ENCODE measurements at regions not wholly inside any gene's neighbourhood (a gene's known extent, or its start where the extent isn't known, plus 50 kb on each side); places are given as distances from the start of the nearest gene placed in this dataset.

DNA sequence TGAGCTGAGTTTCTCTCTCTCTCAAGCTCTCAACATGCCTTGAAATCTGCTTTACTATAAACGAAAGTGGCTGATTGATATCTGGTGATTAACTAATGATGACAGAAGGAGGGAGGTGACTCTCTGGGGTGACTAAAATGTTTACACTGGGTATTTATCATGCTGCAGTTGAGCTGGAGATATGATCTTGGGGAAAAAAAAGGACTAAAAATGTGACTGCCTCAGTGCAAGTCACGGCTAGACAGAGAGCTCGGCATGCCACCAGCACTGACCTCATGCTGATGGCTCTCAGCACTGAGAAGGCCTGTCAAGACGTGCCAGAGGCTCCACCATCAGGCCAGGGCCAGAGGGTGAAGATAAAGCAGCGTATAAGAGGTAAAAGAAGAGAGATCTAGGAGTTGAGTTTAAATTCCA is 103.1 kb upstream of the SPACA1 start:
- intact Hi-C loops (cut with micrococcal nuclease), result no loop called here
- TF ChIP-seq EZH2 (IDR thresholded peaks at IDR 0.05; ENCODE audit: borderline replicate concordance, low read depth, low read length, severe bottlenecking), result no peak
- TF ChIP-seq MAX (IDR thresholded peaks at IDR 0.05; ENCODE audit: insufficient read depth, insufficient read length), result no peak
- no peak for TF ChIP-seq MYC (IDR thresholded peaks at IDR 0.05; ENCODE audit: low read depth, low read length)
- TF ChIP-seq POLR2AphosphoS5 (IDR thresholded peaks at IDR 0.05; ENCODE audit: insufficient read depth, low read depth, low read length), result no peak
- no peak for TF ChIP-seq JUN (IDR thresholded peaks at IDR 0.05; ENCODE audit: borderline replicate concordance, insufficient read depth, insufficient read length, low read depth)
- no peak for TF ChIP-seq POLR2A (IDR thresholded peaks at IDR 0.05; ENCODE audit: low read depth, low read length)
- no peak for TF ChIP-seq GATA2 (IDR thresholded peaks at IDR 0.05; ENCODE audit: insufficient read depth, insufficient read length, low read depth, low read length)
- TF ChIP-seq, protein P1, sequence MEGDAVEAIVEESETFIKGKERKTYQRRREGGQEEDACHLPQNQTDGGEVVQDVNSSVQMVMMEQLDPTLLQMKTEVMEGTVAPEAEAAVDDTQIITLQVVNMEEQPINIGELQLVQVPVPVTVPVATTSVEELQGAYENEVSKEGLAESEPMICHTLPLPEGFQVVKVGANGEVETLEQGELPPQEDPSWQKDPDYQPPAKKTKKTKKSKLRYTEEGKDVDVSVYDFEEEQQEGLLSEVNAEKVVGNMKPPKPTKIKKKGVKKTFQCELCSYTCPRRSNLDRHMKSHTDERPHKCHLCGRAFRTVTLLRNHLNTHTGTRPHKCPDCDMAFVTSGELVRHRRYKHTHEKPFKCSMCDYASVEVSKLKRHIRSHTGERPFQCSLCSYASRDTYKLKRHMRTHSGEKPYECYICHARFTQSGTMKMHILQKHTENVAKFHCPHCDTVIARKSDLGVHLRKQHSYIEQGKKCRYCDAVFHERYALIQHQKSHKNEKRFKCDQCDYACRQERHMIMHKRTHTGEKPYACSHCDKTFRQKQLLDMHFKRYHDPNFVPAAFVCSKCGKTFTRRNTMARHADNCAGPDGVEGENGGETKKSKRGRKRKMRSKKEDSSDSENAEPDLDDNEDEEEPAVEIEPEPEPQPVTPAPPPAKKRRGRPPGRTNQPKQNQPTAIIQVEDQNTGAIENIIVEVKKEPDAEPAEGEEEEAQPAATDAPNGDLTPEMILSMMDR (IDR thresholded peaks at IDR 0.05; ENCODE audit: extremely low read depth in 1 of 2, insufficient read depth in 1 of 2, low read depth in 1 of 2, low read length in 2 of 2), result no peak
- no peak for TF ChIP-seq FOS (IDR thresholded peaks at IDR 0.05; ENCODE audit: borderline replicate concordance, insufficient read depth, low read length)
- FAIRE-seq (no peak), DNase-seq (ENCODE audit: low read depth, low spot score) (no peak)
- BruUV-seq (replicated peaks), result no TSS peak
- Histone ChIP-seq H3K9me1 (replicated peaks; ENCODE audit: control insufficient read depth, extremely low read depth, insufficient read depth, low read length) (no peaks in the 10 kb centered on the region), H4K20me1 (replicated peaks; ENCODE audit: control insufficient read depth, extremely low read depth, insufficient read depth, low read length) (no peaks in the 10 kb centered on the region), H3K9ac (replicated peaks; ENCODE audit: extremely low read depth, insufficient read depth, low read length) (no peak overlapping the region), H2AFZ (ENCODE audit: low read depth, low read length) (no peak overlapping the region), H3K4me2 (ENCODE audit: insufficient read depth, low read length) (no peak overlapping the region), H3K4me1 (ENCODE audit: control insufficient read depth, extremely low read depth, insufficient read depth, low read length) (no peaks in the 10 kb centered on the region), H3K27ac (ENCODE audit: insufficient read depth, low read depth, low read length) (no peak overlapping the region), H3K4me3 (replicated peaks in 1 of 3; ENCODE audit: insufficient read depth in 1 of 3, low read depth in 1 of 3, low read length in 3 of 3) (no peak overlapping the region), H3K36me3 (ENCODE audit: control insufficient read depth in 2 of 2, extremely low read depth in 1 of 2, insufficient read depth in 2 of 2, low read length in 2 of 2) (no peaks in the 10 kb centered on the region), H3K27me3 (ENCODE audit: control insufficient read depth in 2 of 2, insufficient read depth in 2 of 2, low read length in 2 of 2) (no peaks in the 10 kb centered on the region), H3K79me2 (ENCODE audit: control insufficient read depth, insufficient read depth, low read length) (no peaks in the 10 kb centered on the region), H3K9me3 (replicated peaks; ENCODE audit: control insufficient read depth, insufficient read depth, low read length) (no peaks in the 10 kb centered on the region)
- dilution Hi-C loops (cut with MboI; ENCODE audit: extremely low pct_ligation_motif_present, low sequenced_read_pairs), result loop anchor here (25.0 kb wide), 1 partner anchor 518 kb away; no protein-coding TSS in a partner anchor
- POLR2A ChIA-PET, result no interaction called here
- CTCF ChIA-PET, result interaction anchor here (0.7 to 1.6 kb wide), 5 partner anchors 12 to 927 kb away, joined by 3 to 6 read pairs (median 3); no protein-coding TSS in a partner anchor
